GM18511 (cell line): ENCODE measurements at regions not wholly inside any gene's neighbourhood (a gene's known extent, or its start where the extent isn't known, plus 50 kb on each side); places are given as distances from the start of the nearest gene placed in this dataset.

Source experiments
- ATAC-seq: cut with Tn5 transposase; IDR thresholded peaks from one replicate; pipeline ENCODE4 v1.9.1; 2021; ENCODE audit warnings: mild to moderate bottlenecking, moderate library complexity; ENCODE audit not compliant: unreplicated experiment

DNA sequence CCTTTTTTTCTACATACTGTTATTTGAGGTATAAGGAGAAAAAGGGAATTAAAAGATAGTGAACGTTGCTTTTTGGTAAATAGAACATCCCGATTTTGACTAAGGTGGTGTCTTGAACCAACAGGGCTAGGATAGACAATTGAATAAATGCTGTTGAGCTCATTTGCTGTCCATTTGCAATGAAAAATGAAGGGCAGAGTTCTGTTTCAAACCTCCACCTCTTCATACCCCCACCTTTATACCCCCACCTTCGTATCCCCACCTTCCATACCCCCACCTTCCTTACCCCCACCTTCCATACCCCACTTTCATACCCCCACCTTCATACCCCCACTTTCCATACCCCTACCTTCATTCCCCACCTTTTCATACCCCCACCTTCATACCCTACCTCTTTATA, 93.4 kb upstream of the NAA20 start:
- ATAC-seq: no peak

DNA sequence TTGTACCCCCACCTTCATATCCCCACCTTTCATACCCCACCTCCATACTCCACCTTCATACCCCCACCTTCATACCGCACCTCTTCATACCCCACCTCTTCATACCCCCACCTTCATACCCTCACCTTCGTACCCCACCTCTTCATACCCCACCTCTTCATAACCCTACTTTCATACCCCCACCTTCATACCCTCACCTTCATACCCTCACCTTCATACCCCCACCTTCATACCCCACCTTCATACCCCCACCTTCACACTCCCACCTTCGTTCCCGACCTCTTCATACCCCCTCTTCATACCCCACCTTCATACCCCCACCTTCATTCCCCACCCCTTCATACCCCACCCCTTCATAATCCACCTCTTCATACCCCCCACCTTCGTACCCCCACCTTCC, 92.9 kb upstream of the NAA20 start:
- no peak for ATAC-seq

DNA sequence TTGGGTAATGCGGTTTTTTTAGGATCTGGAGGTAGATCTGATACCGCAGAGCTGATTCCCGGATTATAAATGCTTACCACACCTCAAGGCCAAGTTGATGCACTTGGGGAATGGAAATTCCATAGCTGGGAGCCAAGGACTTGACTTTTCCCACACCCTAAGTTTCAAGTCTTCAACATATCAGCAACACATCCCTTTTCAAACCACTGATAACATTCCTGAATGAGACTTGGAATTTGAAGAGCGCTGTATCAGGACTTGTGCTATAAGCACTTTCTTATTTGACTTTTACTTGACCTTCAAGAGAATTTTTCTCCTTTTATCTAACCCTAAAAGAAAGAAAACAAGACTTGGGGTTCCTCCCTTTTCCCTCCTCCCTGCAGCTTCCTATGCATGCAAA, 90.6 kb upstream of the NAA20 start:
- no peak for ATAC-seq

DNA sequence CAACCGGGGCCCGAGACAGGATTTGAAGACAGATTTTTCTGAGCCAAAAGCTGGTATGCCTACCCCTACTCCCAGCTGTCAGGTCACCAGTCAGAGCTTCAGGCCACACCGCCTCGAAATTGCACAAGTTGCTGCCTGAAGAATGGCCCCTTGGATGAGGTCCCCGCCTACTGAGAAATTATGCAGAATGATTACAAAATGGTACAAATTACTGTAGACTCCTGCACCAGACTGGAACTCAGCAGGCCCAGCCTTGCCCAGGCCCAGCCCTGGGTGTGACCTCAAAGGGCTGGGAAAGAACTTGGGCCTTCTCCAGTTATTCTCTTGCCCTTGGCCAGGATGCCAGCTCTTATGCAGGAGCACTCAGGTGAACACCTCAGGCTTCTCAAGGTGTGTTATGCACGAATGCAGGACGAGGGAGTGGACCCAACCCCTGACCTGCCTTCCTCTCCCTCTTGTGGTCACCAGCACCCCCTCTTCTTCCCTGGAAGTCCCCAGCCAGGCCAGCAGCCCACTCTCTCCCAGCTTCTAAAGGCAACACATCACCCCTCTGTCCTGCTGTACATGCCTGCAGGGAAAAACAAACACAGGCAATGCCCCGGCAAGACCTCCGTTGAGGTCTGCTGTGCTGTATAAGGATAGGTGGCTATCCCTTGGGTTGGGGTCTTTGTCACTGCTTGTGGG, 88.7 kb upstream of the NAA20 start:
- no peak for ATAC-seq

DNA sequence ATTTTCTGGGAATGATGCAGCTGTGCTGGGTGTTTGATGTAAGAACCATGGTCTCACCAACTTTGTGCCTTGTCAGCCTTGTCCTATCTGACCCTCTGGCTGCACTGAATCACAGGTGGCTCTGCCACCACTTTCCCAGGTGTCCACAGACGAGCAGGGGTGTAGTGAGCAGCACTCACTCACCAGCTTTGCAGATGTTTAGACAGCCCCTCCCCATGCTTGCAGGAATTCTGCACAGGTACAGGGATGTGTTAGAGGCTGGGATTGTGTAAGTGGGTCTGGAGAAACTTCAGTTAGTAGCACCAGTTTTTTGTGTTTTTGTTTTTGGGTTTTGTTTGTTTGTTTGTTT, 88.2 kb upstream of the NAA20 start:
- no peak for ATAC-seq

DNA sequence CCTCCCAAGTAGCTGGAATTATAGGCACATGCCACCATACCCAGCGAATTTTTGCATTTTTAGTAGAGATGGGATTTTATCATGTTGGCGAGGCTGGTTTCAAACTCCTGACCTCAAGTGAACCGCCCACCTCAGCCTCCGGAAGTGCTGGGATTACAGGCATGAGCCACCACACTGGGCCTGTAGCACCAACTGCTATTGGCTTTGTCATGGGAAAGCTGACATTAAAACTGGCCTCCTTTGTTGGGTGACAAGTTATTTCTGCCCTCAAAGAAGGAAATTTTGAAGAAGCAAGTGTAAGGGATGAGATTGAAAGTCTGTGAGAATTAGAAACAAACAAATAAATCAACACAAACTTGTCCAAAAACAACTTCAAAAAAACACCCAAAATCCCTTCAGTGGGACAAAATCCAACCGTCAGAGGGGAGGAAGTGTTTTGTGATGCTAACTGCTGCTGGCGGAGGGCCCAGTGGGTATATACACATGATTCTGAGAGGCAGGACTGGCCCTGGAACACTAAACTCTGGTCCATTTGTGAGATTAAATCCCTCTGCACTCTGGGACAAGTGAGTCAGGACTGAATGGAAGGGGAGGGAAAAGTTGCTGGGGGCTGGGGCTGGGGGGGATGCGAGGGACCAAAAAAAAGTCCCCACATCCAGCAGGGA, 87.5 kb upstream of the NAA20 start:
- no peak for ATAC-seq

DNA sequence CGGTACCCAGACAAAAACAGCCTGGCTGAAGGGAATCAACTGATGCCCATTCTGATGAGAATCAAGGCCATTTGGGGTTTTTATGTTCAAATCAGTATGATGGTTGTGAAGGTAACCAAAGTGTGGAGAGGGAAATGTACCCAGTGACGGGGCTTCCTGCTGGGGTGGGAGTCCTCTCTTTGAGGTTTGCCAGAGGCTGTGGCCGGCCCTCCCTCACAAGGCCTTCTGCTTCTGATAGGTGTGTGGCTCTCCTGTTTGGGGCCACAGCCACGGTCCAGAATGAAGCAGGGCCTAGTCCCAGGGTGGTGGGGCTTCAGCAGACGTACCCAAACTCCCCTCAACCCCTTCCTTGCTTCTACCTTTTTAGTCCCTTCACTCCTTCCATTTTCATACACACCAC, 86.7 kb upstream of the NAA20 start:
- ATAC-seq: no peak

DNA sequence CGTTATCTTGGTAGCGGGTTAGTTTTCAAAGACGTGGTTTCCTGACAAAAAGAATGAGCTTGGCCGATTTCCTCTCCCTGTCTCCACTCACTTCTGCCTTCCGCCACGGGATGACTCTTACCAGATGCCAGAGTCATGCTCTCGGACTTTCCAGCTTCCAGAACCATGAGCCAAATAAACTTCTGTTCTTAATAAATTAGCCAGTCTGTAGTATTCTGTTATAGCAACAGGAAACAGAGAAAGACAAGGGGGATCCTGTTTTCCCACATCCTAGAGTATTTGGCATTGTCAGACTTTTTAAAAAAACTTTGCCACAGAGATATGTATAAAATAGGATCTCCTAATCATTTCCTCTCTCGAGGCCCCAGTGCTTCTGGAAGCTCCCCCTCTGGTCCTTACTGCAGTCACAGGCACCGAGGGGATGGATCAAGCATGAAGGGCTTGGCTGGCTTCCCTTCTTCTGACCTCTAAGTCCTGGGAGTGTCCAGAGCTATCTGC, 84.9 kb upstream of the NAA20 start:
- ATAC-seq: no peak

DNA sequence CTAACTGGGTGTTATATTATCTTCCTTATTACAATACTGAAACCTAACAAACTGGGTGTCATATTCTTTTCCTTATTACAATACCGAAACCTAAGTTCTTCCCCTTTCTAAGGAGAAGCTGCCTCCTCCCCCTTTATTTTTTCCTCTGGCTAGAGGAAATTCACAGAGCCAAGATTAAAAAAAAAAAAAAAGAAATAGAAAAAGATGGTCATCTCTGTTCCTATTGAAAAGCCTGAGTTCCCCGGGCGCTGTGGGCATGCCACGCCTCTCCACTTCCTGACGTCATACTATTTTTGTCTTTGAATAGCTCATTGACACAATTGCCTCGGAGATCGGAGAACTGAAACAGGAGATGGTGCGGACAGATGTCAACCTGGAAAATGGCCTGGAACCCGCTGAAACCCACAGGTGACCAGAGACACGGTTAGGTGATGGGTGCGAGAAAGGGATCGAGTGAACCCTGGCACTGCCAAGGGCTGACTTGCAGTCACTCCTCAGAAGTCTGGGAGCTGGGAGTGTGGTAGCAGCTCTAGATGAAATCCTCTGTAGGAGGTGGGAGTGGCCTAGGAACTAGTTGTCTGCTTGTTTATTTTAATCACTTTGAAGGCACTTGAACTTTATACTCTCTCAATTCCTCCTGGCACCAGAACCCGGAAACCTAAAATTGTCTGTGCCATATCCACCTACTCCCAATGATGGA, 82.2 kb upstream of the NAA20 start:
- no peak for ATAC-seq

DNA sequence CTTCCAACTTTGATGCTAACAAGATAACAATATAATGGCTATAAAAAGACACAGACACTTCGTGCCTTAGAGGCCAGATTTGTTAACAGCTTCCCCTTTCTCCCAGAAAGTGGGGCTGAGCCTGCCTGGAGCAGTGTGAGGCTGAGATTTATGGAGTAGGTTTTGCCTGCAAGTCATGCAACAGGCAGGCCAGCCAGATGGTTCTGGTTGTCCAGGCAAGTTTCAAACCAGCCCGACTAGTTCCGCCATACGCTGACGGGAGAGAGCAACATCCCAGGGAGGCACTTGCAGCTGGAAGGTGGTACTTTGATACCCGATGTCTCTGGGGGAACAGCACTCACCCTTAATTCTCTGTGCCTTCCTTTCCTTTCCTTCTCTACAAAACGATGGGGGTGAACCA, 81.3 kb upstream of the NAA20 start:
- ATAC-seq: no peak

DNA sequence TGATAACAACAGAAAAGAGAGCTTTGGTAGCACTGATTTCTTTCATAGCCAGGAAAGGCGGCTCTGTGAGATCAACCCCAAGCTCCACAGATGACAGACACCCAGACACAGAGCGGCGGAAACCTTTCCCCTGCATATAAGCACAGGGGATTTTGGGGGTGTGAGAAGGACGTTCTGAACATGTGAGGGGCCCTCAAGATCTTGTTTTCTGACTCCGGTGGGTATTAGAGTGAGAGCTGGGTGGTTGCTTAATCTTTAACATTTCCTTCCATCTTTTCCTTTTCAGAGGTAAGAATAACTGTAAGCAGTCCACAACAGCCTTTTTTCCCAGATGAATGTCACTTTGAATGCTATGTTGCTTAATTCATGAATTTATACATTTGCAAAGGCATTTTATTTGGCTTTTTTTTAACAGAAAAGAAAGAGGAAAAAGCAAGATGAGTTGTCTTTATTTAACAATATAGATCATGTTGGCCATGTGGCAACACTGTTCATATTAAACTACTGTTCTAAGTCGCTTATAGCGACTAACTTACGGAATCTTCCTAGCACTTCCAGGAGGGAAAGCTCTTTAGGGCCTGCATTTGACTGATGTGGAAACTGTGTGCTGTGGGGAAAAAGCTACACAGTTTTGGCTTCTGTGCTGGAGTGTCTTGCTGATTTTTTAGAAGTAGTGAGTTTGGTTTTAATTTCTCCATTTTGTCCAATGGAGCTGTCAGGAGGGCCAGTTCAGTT, 80.5 kb upstream of the NAA20 start:
- no peak for ATAC-seq

DNA sequence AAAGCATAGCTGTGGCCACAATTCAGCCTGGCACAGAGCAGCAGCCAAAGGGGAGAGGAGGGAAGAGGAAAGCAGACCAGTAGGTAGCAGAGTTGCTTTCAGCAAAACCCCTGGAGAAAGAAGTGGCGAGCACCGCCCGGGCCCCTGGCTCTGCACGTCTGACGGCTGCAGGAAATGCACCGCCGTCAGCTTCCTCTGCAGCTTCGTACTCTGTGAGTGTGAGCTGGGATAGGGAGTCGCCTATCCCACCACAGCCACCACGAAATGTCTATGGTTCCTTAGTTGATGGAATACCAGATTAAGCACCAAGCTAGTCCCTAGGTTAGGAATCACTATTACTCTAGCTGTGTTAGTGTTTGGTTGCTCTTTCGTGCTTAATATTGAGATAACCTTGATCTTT, 79.9 kb upstream of the NAA20 start:
- ATAC-seq: peak; percentile 54

DNA sequence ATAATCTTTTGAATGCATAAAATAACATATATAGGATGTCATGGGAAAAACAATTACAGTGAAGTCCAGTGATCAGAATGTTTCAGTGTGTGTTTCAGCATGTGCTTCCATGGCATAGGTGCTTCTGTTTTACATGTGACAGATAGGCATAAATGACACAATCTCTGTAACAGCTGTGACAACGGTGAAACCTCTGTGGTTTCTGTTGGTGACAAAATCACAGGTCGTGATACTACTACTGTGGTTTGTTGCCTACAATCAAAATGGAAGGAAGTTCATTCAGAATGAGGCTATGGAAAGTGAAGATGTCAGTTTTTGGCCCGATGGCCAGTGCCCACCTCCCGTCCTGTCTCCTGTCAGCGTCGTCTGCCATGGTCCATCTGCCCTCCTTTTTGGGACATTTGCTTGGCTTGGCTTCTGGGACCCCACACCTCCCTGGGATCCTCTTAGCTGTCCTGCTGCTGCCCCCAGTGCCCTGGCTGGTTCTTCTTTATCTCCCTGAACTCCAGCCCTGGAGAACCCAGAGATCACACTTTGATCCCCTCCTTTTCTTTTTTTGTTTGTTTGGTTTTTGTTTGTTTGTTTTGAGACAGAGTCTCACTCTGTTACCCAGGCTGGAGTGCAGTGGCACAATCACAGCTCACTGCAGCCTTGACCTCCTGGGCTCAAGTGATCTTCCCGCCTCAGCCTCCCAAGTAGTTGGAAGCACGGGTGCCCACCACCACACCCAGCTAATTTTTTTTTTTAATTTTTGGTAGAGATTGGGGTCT, 79.3 kb upstream of the NAA20 start:
- peak; percentile 76 for ATAC-seq

DNA sequence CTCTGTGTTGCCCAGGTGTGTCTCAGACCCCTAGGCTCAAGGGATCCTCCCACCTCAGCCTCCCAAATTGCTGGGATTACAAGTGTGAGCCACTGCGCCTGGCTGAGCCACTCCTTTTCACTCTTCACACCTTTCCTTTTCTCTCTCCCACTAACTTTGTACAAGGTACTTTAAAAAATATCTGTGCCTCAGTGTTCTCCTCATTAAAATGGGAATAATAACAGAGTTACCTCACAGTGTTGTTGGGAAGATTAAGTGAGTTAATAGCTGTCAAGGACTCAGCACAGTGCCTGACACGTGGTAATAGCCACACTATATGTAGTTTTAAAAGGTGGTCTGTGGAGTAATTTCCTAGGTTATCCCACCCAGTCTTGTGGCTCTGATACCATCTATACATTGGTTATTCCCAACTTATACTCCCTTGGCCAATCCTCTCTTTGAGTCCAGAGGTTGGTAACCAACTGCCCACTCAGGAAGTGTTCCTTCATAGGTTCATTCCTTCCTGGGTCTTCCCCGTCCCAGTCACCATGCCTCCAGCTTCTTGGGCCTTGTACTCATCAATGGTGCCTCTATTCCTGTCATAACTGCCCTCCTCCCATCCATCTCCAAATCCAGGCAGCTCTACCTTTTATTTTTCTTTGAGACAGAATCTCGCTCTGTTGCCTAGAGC, 78.6 kb upstream of the NAA20 start:
- no peak for ATAC-seq

DNA sequence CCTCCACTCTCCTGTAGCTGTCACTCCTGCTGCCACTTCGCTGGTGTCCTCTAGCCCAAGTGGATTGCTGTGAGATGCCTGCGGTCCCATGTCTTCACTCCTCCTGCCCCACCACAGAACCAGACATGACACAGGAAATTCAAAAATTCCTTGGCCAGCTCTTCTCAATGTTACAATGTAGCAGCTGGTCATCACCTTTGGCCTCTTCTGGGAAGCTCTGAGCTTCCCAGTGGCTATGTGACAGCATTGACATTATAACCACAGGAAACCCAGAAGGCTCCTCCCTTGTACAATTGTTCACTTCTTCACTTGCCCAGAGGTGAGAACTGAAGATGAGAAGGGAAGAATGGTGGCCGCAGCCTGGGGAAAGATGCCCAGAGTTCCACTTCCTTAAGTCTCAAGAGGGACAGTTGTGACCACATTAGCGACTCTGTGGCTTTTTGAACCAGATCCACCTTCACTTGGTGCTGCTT, 76.1 kb upstream of the NAA20 start:
- no peak for ATAC-seq

DNA sequence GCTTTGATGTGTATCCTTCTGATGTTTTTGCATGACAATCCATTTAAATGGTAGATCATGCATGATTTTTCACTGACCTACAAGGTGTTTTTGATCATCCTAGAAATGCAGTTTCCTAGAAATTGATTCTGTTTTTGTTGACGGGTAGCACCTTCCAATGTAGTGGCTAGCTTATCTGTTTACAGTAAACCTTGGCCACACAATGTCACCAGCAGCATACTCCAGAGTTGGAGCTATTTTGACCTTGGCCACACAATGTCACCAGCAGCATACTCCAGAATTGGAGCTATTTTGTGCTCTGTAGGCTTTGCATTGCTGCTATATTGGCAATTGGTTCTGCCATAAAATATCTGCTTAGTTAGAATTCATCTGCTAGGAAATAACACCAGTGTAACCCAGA, 74.6 kb upstream of the NAA20 start:
- no peak for ATAC-seq

DNA sequence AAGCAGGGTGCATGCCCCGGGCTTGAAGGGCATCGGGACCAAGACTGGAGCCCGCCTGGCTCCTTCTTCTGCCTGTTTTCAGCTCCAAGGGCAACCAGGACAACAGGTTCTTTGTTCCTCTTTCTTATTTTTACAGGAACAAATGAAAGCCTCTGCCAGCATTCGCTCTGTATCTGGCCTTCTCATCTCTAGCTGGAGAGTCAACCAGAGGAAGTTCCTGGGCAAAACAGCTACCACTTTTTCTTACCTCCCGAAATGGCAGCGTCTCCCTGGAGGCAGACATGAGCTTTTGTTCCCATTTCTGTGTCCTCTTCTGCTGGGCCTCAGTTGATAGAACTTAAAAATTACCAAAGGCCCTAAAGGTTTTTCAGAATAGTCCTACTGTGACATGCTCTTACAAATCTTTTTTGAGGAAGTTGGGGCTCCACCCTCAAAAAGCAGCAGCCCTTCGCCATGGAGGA, 74.1 kb upstream of the NAA20 start:
- ATAC-seq: no peak

DNA sequence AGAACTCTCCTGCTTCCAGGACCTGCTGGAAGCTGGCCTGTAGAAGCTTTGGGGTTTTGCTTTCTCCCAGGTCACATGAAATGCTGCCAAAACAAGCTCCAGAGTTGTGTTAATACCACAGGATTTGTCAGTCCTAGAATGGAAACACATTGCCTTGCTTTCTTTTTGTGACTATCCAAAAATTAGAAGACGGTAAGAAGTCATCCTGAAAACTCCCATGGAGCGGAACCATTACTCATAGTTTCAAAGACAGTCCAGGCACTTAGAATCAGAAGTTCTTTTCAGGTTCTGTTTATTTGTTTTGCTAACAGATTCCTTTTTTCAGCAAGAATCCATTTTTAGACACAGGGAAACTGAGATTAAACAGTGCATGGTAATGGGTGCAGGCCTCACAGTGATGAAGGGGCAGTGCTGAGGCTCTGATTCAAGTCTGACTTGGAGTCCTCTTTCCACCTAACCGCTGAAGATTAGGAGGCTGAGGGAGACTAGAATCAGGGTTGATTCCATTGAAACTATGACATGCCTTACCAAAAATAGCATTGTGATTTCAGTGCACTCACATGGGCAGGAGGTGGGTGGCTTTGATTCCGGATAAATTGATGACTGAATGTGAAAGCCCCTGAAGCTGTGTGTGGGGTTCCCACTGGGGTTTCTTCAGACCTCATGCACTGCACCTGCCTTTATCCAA, 72.2 kb upstream of the NAA20 start:
- ATAC-seq: peak; percentile 64
